HFFc6 (cell line): ENCODE measurements at regions not wholly inside any gene's neighbourhood (a gene's known extent, or its start where the extent isn't known, plus 50 kb on each side); places are given as distances from the start of the nearest gene placed in this dataset.

Source experiments
- DNase-seq: peaks from one replicate; pipeline ENCODE4 v3.0.0-alpha.2; 2018
- H3K27ac Mint-ChIP-seq: 2 replicates; pipeline ENCODE4 v1.8.0; 2020; ENCODE audit warnings: mild to moderate bottlenecking, mixed read lengths
- H3K27me3 Mint-ChIP-seq: 2 replicates; pipeline ENCODE4 v1.8.0; 2021; ENCODE audit warnings: mild to moderate bottlenecking, moderate library complexity, mixed read lengths; ENCODE audit not compliant: insufficient read depth
- H3K36me3 Mint-ChIP-seq: 2 replicates; pipeline ENCODE4 v1.8.0; 2021; ENCODE audit warnings: low read depth, mixed read lengths
- H3K4me1 Mint-ChIP-seq: 2 replicates; pipeline ENCODE4 v1.8.0; 2020; ENCODE audit warnings: low read depth, mixed read lengths
- H3K4me3 Mint-ChIP-seq: 2 replicates; pipeline ENCODE4 v1.8.0; 2020; ENCODE audit warnings: mild to moderate bottlenecking, moderate library complexity, mixed read lengths
- H3K9me3 Mint-ChIP-seq: 2 replicates; pipeline ENCODE4 v1.8.0; 2020; ENCODE audit warnings: mild to moderate bottlenecking, mixed read lengths
- TF ChIP-seq, protein P1 (sequence below): fragments of 200-600 bp; sonication (generic); IDR thresholded peaks from 2 replicates; pipeline ENCODE4 v1.5.0; 2021; ENCODE audit warnings: antibody characterized with exemption, mild to moderate bottlenecking

DNA sequence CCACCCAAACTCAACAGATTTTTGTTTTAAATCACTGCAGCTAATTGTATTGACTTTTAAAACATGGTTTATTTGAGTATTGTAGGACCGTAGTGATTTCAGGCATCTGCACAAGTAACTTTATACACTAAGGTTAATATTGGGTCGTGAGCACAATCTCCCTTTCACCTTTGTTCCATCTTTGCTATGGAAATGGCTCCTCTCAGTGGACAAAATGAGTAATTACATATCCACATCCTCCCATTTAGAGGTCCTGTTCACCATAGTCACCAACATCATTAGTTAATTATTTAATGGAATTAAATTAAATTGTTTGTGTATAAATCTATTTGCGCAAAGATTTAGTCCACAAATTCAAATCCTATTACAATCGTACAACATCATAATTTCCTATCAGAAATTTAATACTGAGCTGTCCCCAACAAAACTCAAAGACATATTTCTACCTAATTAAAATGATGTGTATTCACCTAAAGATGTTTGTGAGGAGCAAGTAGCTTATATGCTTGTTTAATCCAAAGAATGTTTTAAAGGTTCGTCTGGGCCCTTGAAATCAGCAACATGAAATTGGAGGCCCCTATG lies 173.0 kb upstream of the DAPK1 start:
- Mint-ChIP-seq H3K27ac (no peak overlapping the region), H3K4me1 (peaks cover 38% of the 10 kb centered on the region), H3K27me3 (peaks cover 4% of the 10 kb centered on the region), H3K9me3 (no peaks in the 10 kb centered on the region), H3K36me3 (no peaks in the 10 kb centered on the region), H3K4me3 (no peak overlapping the region)
- TF ChIP-seq, protein P1, sequence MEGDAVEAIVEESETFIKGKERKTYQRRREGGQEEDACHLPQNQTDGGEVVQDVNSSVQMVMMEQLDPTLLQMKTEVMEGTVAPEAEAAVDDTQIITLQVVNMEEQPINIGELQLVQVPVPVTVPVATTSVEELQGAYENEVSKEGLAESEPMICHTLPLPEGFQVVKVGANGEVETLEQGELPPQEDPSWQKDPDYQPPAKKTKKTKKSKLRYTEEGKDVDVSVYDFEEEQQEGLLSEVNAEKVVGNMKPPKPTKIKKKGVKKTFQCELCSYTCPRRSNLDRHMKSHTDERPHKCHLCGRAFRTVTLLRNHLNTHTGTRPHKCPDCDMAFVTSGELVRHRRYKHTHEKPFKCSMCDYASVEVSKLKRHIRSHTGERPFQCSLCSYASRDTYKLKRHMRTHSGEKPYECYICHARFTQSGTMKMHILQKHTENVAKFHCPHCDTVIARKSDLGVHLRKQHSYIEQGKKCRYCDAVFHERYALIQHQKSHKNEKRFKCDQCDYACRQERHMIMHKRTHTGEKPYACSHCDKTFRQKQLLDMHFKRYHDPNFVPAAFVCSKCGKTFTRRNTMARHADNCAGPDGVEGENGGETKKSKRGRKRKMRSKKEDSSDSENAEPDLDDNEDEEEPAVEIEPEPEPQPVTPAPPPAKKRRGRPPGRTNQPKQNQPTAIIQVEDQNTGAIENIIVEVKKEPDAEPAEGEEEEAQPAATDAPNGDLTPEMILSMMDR = peak; percentile 92
- DNase-seq = peak; percentile 49

DNA sequence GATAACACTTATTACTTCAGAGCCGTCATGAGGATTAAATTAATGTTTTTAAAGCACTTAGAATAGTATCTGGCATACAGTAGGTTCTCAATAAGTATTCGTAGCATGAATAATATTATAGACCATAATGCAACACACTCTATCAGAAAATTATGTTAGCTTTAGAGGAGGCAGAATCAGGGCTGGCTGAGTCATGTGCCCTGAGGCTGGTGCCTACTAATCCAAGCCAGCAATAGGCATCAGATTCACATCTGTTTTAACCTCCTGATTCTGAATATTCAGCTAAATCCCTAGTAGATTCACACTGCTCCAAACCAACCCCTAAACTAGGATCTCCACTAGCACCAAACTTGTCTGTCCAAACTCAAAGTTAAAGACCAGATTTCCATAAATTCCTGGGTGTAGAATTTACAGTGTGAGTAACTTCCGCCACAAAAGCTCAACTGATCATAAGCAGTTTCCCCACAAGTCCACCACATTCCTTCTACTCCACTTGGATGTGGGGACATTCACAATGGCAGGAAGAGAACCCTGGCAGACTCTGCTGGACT lies 170.0 kb upstream of the DAPK1 start:
- Mint-ChIP-seq H3K27me3 (peaks cover 8% of the 10 kb centered on the region), H3K36me3 (peaks cover 9% of the 10 kb centered on the region), H3K27ac (no peak overlapping the region; the same call in 1 of the 2 replicates), H3K4me1 (peaks cover 34% of the 10 kb centered on the region), H3K4me3 (no peak overlapping the region), H3K9me3 (peaks cover 20% of the 10 kb centered on the region)
- peak; percentile 51 for DNase-seq
- TF ChIP-seq, protein P1 = no peak

DNA sequence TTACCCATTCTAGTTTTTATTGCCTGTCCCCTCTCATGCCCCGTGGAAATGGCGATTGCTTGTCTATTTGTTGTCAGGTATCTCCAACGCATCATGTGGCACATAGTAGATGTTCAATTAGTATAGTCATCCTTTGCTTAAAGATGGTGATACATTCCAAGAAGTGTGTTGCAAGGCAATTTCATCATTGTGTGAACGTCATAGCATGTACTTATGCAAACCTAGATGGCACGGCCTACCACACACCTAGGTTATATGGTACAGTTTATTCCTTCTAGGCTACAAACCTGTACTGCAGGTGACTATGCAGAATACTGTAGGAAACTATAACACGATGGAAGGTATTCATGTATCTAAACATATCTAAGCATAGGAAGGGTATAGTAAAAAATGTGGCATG lies 163.9 kb upstream of the DAPK1 start:
- Mint-ChIP-seq H3K4me1 (peaks cover 15% of the 10 kb centered on the region), H3K36me3 (peaks cover 9% of the 10 kb centered on the region), H3K4me3 (no peak overlapping the region), H3K27me3 (peaks cover 12% of the 10 kb centered on the region), H3K9me3 (peaks cover 20% of the 10 kb centered on the region), H3K27ac (no peak overlapping the region)
- TF ChIP-seq, protein P1 = no peak
- DNase-seq = no peak

DNA sequence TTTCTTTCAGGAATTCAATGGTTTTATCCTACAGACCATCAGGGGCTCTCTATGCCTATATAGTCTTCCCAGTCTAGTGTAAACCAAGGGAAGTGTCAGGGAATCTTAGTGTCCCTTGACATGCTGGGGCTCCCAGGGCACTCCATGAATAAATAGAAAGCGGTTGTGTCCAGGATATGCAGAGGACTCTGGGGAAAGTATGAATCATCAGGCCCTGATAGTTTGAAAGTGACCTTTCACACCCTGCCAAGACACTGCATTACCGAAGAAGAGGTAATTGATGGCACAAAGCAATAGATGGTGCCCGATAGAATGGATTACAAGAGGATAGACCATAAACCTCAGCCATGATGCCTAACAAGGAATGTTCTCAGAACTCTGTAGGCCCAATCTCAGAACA lies 163.3 kb upstream of the DAPK1 start:
- H3K9me3 Mint-ChIP-seq = peaks cover 20% of the 10 kb centered on the region
- DNase-seq = no peak
- H3K4me3 Mint-ChIP-seq = no peak overlapping the region
- TF ChIP-seq, protein P1 = no peak
- H3K27ac Mint-ChIP-seq = no peak overlapping the region
- peaks cover 12% of the 10 kb centered on the region for H3K27me3 Mint-ChIP-seq
- H3K36me3 Mint-ChIP-seq = peaks cover 9% of the 10 kb centered on the region
- peaks cover 15% of the 10 kb centered on the region for H3K4me1 Mint-ChIP-seq

DNA sequence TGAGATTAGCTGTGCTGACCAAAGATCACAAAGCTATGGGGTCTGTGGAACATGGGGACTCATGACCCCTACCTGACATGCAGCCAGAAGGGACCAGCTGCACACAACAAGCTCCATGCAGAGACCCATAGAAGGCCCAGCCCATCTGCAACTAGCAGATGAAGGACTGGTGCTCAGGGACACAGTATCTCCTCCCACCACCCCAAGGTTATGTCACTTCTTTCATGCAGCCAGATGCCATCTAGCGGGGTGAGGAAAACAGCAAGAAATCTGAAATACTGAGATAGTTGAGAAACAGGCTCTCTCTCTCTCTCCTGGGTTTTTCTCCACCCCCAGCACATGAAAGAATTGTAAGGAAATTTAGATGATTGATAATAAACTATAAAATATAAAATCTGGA lies 161.3 kb upstream of the DAPK1 start:
- peak; percentile 22 for DNase-seq
- Mint-ChIP-seq H3K9me3 (peaks cover 7% of the 10 kb centered on the region), H3K4me3 (no peak overlapping the region), H3K27ac (no peak overlapping the region), H3K27me3 (peaks cover 13% of the 10 kb centered on the region), H3K4me1 (peaks cover 15% of the 10 kb centered on the region), H3K36me3 (no peaks in the 10 kb centered on the region; the same call in 1 of the 2 replicates)
- TF ChIP-seq, protein P1 = no peak
